HG02852 (cell line): ENCODE measurements at regions not wholly inside any gene's neighbourhood (a gene's known extent, or its start where the extent isn't known, plus 50 kb on each side); places are given as distances from the start of the nearest gene placed in this dataset.
"Not testable (repeated sequence)": the region's sequence is repeated elsewhere in the genome, so short reads cannot be mapped to it uniquely, and the experiment has no call there.

Experiments used
- ATAC-seq: cut with Tn5 transposase; IDR thresholded peaks from one replicate; pipeline ENCODE4 v1.9.1; 2021; ENCODE audit warnings: mild to moderate bottlenecking, moderate library complexity; ENCODE audit not compliant: unreplicated experiment

- no peak for ATAC-seq
Measured at GRCh38 chr12:69028941-69029729, 96.2 kb upstream of the CPM start.

- ATAC-seq: no peak
Measured at GRCh38 chr12:69030321-69030720, 97.3 kb upstream of the CPM start.

GRCh38 chr12:69036533-69036932, 103.6 kb upstream of the CPM start:
- no peak for ATAC-seq

GRCh38 chr12:69036999-69037398, 104.0 kb upstream of the CPM start:
- ATAC-seq: no peak

GRCh38 chr12:69039911-69040310, 106.9 kb upstream of the CPM start:
- no peak for ATAC-seq

GRCh38 chr12:69042557-69042956, 109.6 kb upstream of the CPM start:
- no peak for ATAC-seq

GRCh38 chr12:69042970-69043369, 110.0 kb upstream of the CPM start:
- no peak for ATAC-seq

GRCh38 chr12:69044887-69045286, 111.9 kb upstream of the CPM start:
- no peak for ATAC-seq

- ATAC-seq: no peak
Measured at GRCh38 chr12:69045430-69045829, 112.5 kb upstream of the CPM start.

- no peak for ATAC-seq
Measured at GRCh38 chr12:69046363-69046762, 113.4 kb upstream of the CPM start.

- ATAC-seq: no peak
Measured at GRCh38 chr12:69046920-69047319, 113.9 kb upstream of the CPM start.

- no peak for ATAC-seq
Measured at GRCh38 chr12:69047990-69048389, 115.0 kb upstream of the CPM start.

- ATAC-seq: not testable (repeated sequence)
Measured at GRCh38 chr12:69049855-69050254, 116.9 kb upstream of the CPM start.

- ATAC-seq: no peak
Measured at GRCh38 chr12:69052613-69053408, 119.8 kb upstream of the CPM start.

GRCh38 chr12:69054343-69055056, 121.5 kb upstream of the CPM start:
- no peak for ATAC-seq

- ATAC-seq: no peak
Measured at GRCh38 chr12:69055280-69055679, 122.3 kb upstream of the CPM start.

GRCh38 chr12:69055706-69056105, 122.7 kb upstream of the CPM start:
- ATAC-seq: no peak

GRCh38 chr12:69056743-69057515, 124.0 kb upstream of the CPM start:
- ATAC-seq: no peak

GRCh38 chr12:69057742-69058141, 124.8 kb upstream of the CPM start:
- no peak for ATAC-seq

GRCh38 chr12:69059465-69060457, 126.8 kb upstream of the CPM start:
- ATAC-seq: no peak
